Lower leg skin (tissue), 3 donors: ENCODE measurements at regions not wholly inside any gene's neighbourhood (a gene's known extent, or its start where the extent isn't known, plus 50 kb on each side); places are given as distances from the start of the nearest gene placed in this dataset.

ENCODE experiments used
- CTCF ChIP-seq, 3 donors: fragments of 450-650 bp; IDR thresholded peaks; one replicate each; pipeline ENCODE4 v1.5.1; 2016; ENCODE audit warnings: antibody characterized with exemption in 3 of 3, mild to moderate bottlenecking in 3 of 3, moderate library complexity in 2 of 3
- POLR2A ChIP-seq, 2 donors: fragments of 450-650 bp; IDR thresholded peaks; one replicate each; pipeline ENCODE4 v1.6.1; 2016 to 2017; ENCODE audit warnings: antibody characterized with exemption in 2 of 2, mild to moderate bottlenecking in 1 of 2, moderate library complexity in 1 of 2

- TF ChIP-seq CTCF (IDR thresholded peaks at IDR 0.05) (no peak), POLR2A (IDR thresholded peaks at IDR 0.05) (no peak)
Measured at GRCh38 chr16:35201151-35201550, 1741.7 kb downstream of the TP53TG3F start.
